ENCODE measurements at regions not wholly inside any gene's neighbourhood (a gene's known extent, or its start where the extent isn't known, plus 50 kb on each side); places are given as distances from the start of the nearest gene placed in this dataset.

DNA sequence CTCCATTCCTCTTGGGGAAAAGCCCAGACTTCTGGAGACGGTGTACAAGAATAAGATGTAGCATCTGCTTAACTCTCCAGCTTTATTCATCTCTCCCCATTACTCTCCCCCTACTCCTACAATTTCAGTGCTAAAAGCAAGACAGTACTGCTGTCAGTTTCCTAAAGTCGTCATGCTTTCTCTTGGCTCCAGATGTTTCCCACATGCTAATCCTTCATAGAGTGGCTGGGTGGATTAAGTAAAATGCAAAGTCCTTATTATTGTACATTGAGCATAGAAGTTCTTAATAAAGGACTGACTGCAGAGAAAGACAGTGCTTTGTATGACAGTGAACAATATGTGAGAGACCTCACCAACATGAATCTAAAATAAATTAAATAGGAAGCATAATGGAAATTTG, 142.2 kb upstream of the UBASH3B start:
- CTCF ChIA-PET (ENCODE audit: partially characterized antibody): no interaction called here
- no peak overlapping the region for H3K14ac ChIP-seq (ENCODE audit: insufficient read length)
- no peak for TF ChIP-seq EZH2 (IDR thresholded peaks at IDR 0.05; ENCODE audit: low read depth, low read length, severe bottlenecking)
- no peak for TF ChIP-seq KDM4A (IDR thresholded peaks at IDR 0.05; ENCODE audit: low read depth, low read length, severe bottlenecking)
- TF ChIP-seq NRF1 (IDR thresholded peaks at IDR 0.05; ENCODE audit: low read depth, low read length): no peak
- TF ChIP-seq FOSL1 (IDR thresholded peaks at IDR 0.05; ENCODE audit: insufficient read depth, low read depth, low read length): no peak
- TF ChIP-seq CREB1 (IDR thresholded peaks at IDR 0.05): no peak
- TF ChIP-seq ZNF274 (IDR thresholded peaks at IDR 0.05; ENCODE audit: borderline replicate concordance, extremely low read depth, low read length): no peak
- TF ChIP-seq SIRT6 (IDR thresholded peaks at IDR 0.05; ENCODE audit: low read length): no peak
- no peak for TF ChIP-seq SIX5 (IDR thresholded peaks at IDR 0.05; ENCODE audit: low read depth, low read length)

More for the DNA sequence above, 142.2 kb upstream of the UBASH3B start:
- no peak overlapping the region for H2BK120ac ChIP-seq (replicated peaks; ENCODE audit: low read depth, low read length)
- no peak overlapping the region for H2BK20ac ChIP-seq (ENCODE audit: low read length)
- H4K20me1 ChIP-seq (replicated peaks in 1 of 2; ENCODE audit: control insufficient read depth in 1 of 2, insufficient read depth in 2 of 2, low read length in 2 of 2): no peaks in the 10 kb centered on the region
- H3K36me3 ChIP-seq (ENCODE audit: control insufficient read depth in 2 of 4, insufficient read depth in 4 of 4, low read length in 3 of 4): no peaks in the 10 kb centered on the region
- POLR2A ChIA-PET (ENCODE audit: partially characterized antibody): no interaction called here
- no peaks in the 10 kb centered on the region for H3K9me3 ChIP-seq (ENCODE audit: insufficient read depth in 2 of 2, low read depth in 1 of 2, low read length in 1 of 2)
- H3K27ac ChIP-seq (ENCODE audit: low read depth, low read length): no peak overlapping the region
- no peak overlapping the region for H4K91ac ChIP-seq (replicated peaks; ENCODE audit: insufficient read length, low read length)
- FAIRE-seq (no peak), DNase-seq (ENCODE audit: low read depth in 1 of 2, low spot score in 2 of 2) (no peak)
- no peak overlapping the region for H4K5ac ChIP-seq (ENCODE audit: insufficient read length, low read depth, low read length)
- no peak overlapping the region for H3K4me3 ChIP-seq (ENCODE audit: extremely low read depth in 1 of 4, insufficient read depth in 2 of 4, low read depth in 3 of 4, low read length in 4 of 4)
- no peak overlapping the region for H2BK5ac ChIP-seq (ENCODE audit: low read depth, low read length)
- H3K79me1 ChIP-seq (ENCODE audit: low read depth, low read length): no peaks in the 10 kb centered on the region; the same call in 1 of the 2 replicates
- H2BK15ac ChIP-seq (ENCODE audit: low read length): no peak overlapping the region
- no peaks in the 10 kb centered on the region for H3K27me3 ChIP-seq (replicated peaks in 1 of 4; ENCODE audit: control insufficient read depth in 3 of 4, extremely low read depth in 1 of 4, insufficient read depth in 3 of 4, low read length in 3 of 4)
- no peak overlapping the region for H4K8ac ChIP-seq (ENCODE audit: extremely low read depth, insufficient read depth, low read length)
- WGBS, 2 experiments (ENCODE audit: extremely low coverage in 1 of 2, insufficient coverage in 1 of 2, insufficient read length in 1 of 2, insufficient replicate concordance in 2 of 2, low coverage in 1 of 2, low lambda C conversion rate in 2 of 2, missing lambda C conversion rate in 1 of 2): 94% methylated on average over 2 of the region's 2 CpGs; no CpG with 5 or more reads in 1 of the 2 experiments
- no peak overlapping the region for H3K4me2 ChIP-seq (ENCODE audit: insufficient read depth in 1 of 2, low read depth in 2 of 2, low read length in 2 of 2)
- H3K23ac ChIP-seq (ENCODE audit: insufficient read length): no peak overlapping the region
- no peaks in the 10 kb centered on the region for H3K4me1 ChIP-seq (replicated peaks in 1 of 4; ENCODE audit: control insufficient read depth in 3 of 4, insufficient read depth in 4 of 4, low read length in 3 of 4)
- no peak overlapping the region for H2AFZ ChIP-seq (ENCODE audit: low read length)
- H3K56ac ChIP-seq (replicated peaks; ENCODE audit: insufficient read length, low read depth, low read length): no peak overlapping the region
- H3K23me2 ChIP-seq (ENCODE audit: low read depth, low read length): no peaks in the 10 kb centered on the region
- no peak overlapping the region for H3K4ac ChIP-seq (replicated peaks; ENCODE audit: insufficient read length, low read depth, low read length)
- H3K9ac ChIP-seq (replicated peaks in 1 of 4; ENCODE audit: extremely low read depth in 1 of 4, low read depth in 3 of 4, low read length in 3 of 4): no peak overlapping the region
- no peak overlapping the region for H3K18ac ChIP-seq (ENCODE audit: extremely low read depth, low read length)
- H2BK12ac ChIP-seq (ENCODE audit: low read depth, low read length): no peak overlapping the region
- H2AK5ac ChIP-seq (ENCODE audit: low read depth, low read length): no peak overlapping the region
- no peaks in the 10 kb centered on the region for H3K79me2 ChIP-seq (ENCODE audit: control insufficient read depth in 1 of 2, insufficient read depth in 2 of 2, low read length in 2 of 2)

Measured in H1 (cell line).